BJ (cell line): ENCODE measurements at regions not wholly inside any gene's neighbourhood (a gene's known extent, or its start where the extent isn't known, plus 50 kb on each side); places are given as distances from the start of the nearest gene placed in this dataset.

Source experiments
- CTCF ChIA-PET: fragments of 350-600 bp; formaldehyde crosslinking; extraction: SDS; loops from one replicate; lab custom pipeline; 2021; ENCODE audit warnings: antibody characterized with exemption, inconsistent platforms; lab: Yijun Ruan, JAX
- POLR2A ChIA-PET: fragments of 300-600 bp; sonication (Branson Sonifier 250); formaldehyde crosslinking; extraction: SDS; loops from one replicate; lab custom pipeline; 2021; ENCODE audit warnings: antibody characterized with exemption; lab: Charles Lee
- DNase-seq: peaks from one replicate; pipeline ENCODE4 v3.0.0-alpha.2; 2011; ENCODE audit warnings: low read depth
- H3K27me3 ChIP-seq: 2 replicates; pipeline ENCODE4 v1.6.0; 2011; ENCODE audit warnings: low read length; ENCODE audit not compliant: control insufficient read depth, insufficient read depth
- H3K36me3 ChIP-seq: 2 replicates; pipeline ENCODE4 v1.5.1; 2011; ENCODE audit warnings: low read length; ENCODE audit not compliant: control insufficient read depth, insufficient read depth
- H3K4me3 ChIP-seq: 2 replicates; pipeline ENCODE4 v1.5.1; 2011; ENCODE audit warnings: low read depth, mild to moderate bottlenecking, control low read depth, low read length
- CTCF ChIP-seq: IDR thresholded peaks from 2 replicates; pipeline ENCODE4 v1.5.1; 2011; ENCODE audit warnings: low read depth, mild to moderate bottlenecking, control low read depth, inconsistent platforms, low read length, moderate library complexity; ENCODE audit not compliant: insufficient read depth

GRCh38 chr1:79396901-79397300, 390.4 kb upstream of the ADGRL4 start:
- no peak for DNase-seq
- Histone ChIP-seq H3K27me3 (no peaks in the 10 kb centered on the region; the same call in 1 of the 2 replicates), H3K36me3 (no peaks in the 10 kb centered on the region), H3K4me3 (no peak overlapping the region)
- ChIA-PET CTCF (interaction anchor here (0.5 kb wide), 1 partner anchor 1233 kb away, joined by 3 read pairs; no protein-coding TSS in a partner anchor), POLR2A (no interaction called here)
- TF ChIP-seq CTCF: no peak

GRCh38 chr1:79388694-79389361, 382.3 kb upstream of the ADGRL4 start:
- CTCF ChIA-PET: no interaction called here
- POLR2A ChIA-PET: no interaction called here
- no peak for TF ChIP-seq CTCF
- H3K36me3 ChIP-seq: no peaks in the 10 kb centered on the region
- no peak overlapping the region for H3K4me3 ChIP-seq
- DNase-seq: no peak
- H3K27me3 ChIP-seq: no peaks in the 10 kb centered on the region

- no peak for TF ChIP-seq CTCF
- ChIA-PET CTCF (no interaction called here), POLR2A (no interaction called here)
- Histone ChIP-seq H3K27me3 (no peaks in the 10 kb centered on the region), H3K4me3 (no peak overlapping the region), H3K36me3 (no peaks in the 10 kb centered on the region)
- no peak for DNase-seq
Observed at GRCh38 chr1:79386730-79387129, 380.2 kb upstream of the ADGRL4 start.

- no peak for DNase-seq
- no peak for TF ChIP-seq CTCF
- Histone ChIP-seq H3K27me3 (no peaks in the 10 kb centered on the region), H3K4me3 (no peak overlapping the region), H3K36me3 (no peaks in the 10 kb centered on the region)
- POLR2A ChIA-PET: no interaction called here
- CTCF ChIA-PET: no interaction called here
Observed at GRCh38 chr1:79380078-79380477, 373.5 kb upstream of the ADGRL4 start.

- ChIA-PET POLR2A (no interaction called here), CTCF (no interaction called here)
- Histone ChIP-seq H3K4me3 (no peak overlapping the region), H3K36me3 (no peaks in the 10 kb centered on the region), H3K27me3 (no peaks in the 10 kb centered on the region)
- DNase-seq: no peak
- no peak for TF ChIP-seq CTCF
Observed at GRCh38 chr1:79376106-79376505, 369.6 kb upstream of the ADGRL4 start.
